PC-3 (cell line): ENCODE measurements at regions not wholly inside any gene's neighbourhood (a gene's known extent, or its start where the extent isn't known, plus 50 kb on each side); places are given as distances from the start of the nearest gene placed in this dataset.
"Not testable (repeated sequence)": the region's sequence is repeated elsewhere in the genome, so short reads cannot be mapped to it uniquely, and the experiment has no call there.

Experiments
- ATAC-seq: fragments of 200-7000 bp; cut with Tn5 transposase; 2 replicates; pipeline ENCODE4 v1.9.1; 2020; ENCODE audit warnings: mild to moderate bottlenecking, moderate library complexity
- BruUV-seq: library from RNA; stranded (reverse); fragments of 400-500 nt; replicated peaks from 2 replicates; lab custom pipeline; 2021; lab: Mats Ljungman, UMichigan
- CTCF ChIA-PET: fragments of 300-600 bp; sonication (Branson Sonifier 250); formaldehyde crosslinking; loops from one replicate; lab custom pipeline; 2022; ENCODE audit warnings: antibody characterized with exemption; lab: Charles Lee
- POLR2A ChIA-PET: fragments of 300-600 bp; sonication (Branson Sonifier 250); formaldehyde crosslinking; loops from one replicate; lab custom pipeline; 2022; ENCODE audit warnings: antibody characterized with exemption; ENCODE audit not compliant: unreplicated experiment; lab: Charles Lee
- DNase-seq: peaks from one replicate; pipeline ENCODE4 v3.0.0-alpha.2; 2015
- H2AFZ ChIP-seq: fragments of 300-600 bp; sonication (generic); 2 replicates; pipeline ENCODE4 v1.6.0; 2016; ENCODE audit warnings: antibody characterized with exemption, low read length
- H3F3A ChIP-seq: fragments of 300-600 bp; sonication (generic); one replicate; pipeline ENCODE4 v1.6.0; 2017; ENCODE audit warnings: antibody characterized with exemption, low read length, control low read depth, mild to moderate bottlenecking; ENCODE audit not compliant: unreplicated experiment
- H3K27ac ChIP-seq: fragments of 300-600 bp; sonication (generic); 2 replicates; pipeline ENCODE4 v1.5.1; 2016; ENCODE audit warnings: mild to moderate bottlenecking, low read length
- H3K27me3 ChIP-seq: fragments of 300-600 bp; sonication (generic); 2 replicates; pipeline ENCODE4 v1.6.1; 2016; ENCODE audit warnings: low read length, mixed read lengths
- H3K36me3 ChIP-seq: fragments of 300-600 bp; sonication (generic); 2 replicates; pipeline ENCODE4 v1.6.1; 2016; ENCODE audit warnings: low read depth, mixed run types, low read length, mixed read lengths
- H3K4me1 ChIP-seq: fragments of 300-600 bp; sonication (generic); 2 replicates; pipeline ENCODE4 v1.5.1; 2016; ENCODE audit warnings: low read length; ENCODE audit not compliant: insufficient read depth
- H3K4me2 ChIP-seq: fragments of 300-600 bp; sonication (generic); 2 replicates; pipeline ENCODE4 v1.6.0; 2016; ENCODE audit warnings: low read length
- H3K4me3 ChIP-seq: fragments of 300-600 bp; sonication (generic); 2 replicates; pipeline ENCODE4 v1.5.1; 2016; ENCODE audit warnings: mild to moderate bottlenecking, low read length, mixed read lengths
- H3K79me2 ChIP-seq: fragments of 300-600 bp; sonication (generic); 2 replicates; pipeline ENCODE4 v1.6.1; 2017; ENCODE audit warnings: low read length, mixed read lengths
- H3K9ac ChIP-seq: fragments of 300-600 bp; sonication (generic); 2 replicates; pipeline ENCODE4 v1.6.0; 2016; ENCODE audit warnings: mild to moderate bottlenecking, low read length
- H3K9me2 ChIP-seq: fragments of 300-600 bp; sonication (generic); replicated peaks from 2 replicates; pipeline ENCODE4 v1.6.1; 2016; ENCODE audit warnings: mixed run types, low read length, mixed read lengths
- H3K9me3 ChIP-seq: fragments of 300-600 bp; sonication (generic); 2 replicates; pipeline ENCODE4 v1.6.1; 2016; ENCODE audit warnings: low read length, mixed read lengths
- H4K20me1 ChIP-seq: fragments of 300-600 bp; sonication (generic); 2 replicates; pipeline ENCODE4 v1.6.1; 2016; ENCODE audit warnings: low read length, mixed read lengths
- EZH2 ChIP-seq: fragments of 300-600 bp; sonication (generic); IDR thresholded peaks from one replicate; pipeline ENCODE4 v1.6.1; 2017; ENCODE audit warnings: antibody characterized with exemption, mild to moderate bottlenecking, low read length; ENCODE audit not compliant: unreplicated experiment
- EZH2phosphoT487 ChIP-seq: fragments of 300-600 bp; sonication (generic); IDR thresholded peaks from 2 replicates; pipeline ENCODE4 v1.6.1; 2018; ENCODE audit warnings: mild to moderate bottlenecking, antibody characterized with exemption, low read length, borderline replicate concordance
- intact Hi-C: fragments of 100-400 bp; cut with micrococcal nuclease; formaldehyde crosslinking; loops from 2 replicates; pipeline ENCODE4 v1.9.0; 2023
- TF ChIP-seq, protein P1 (sequence below): fragments of 300-600 bp; sonication (generic); conservative IDR thresholded peaks from 2 replicates; pipeline ENCODE4 v1.5.1; 2017; ENCODE audit warnings: antibody characterized with exemption, low read depth, mild to moderate bottlenecking, low read length

DNA sequence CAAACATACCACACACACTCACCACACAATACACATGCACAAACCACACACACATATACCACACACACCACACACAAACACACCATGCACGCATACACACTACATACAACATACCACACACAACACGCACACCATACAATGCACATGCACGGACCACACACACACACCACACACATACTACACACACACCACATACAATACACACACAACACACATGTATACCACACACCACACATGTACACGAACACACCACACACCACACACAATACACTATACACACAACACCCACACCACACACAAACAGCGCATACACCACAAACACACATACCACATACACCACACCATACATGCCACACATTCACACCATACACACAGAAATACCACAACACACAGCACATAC is 480.3 kb downstream of the DIRAS2 start:
- BruUV-seq: no TSS peak
- H2AFZ ChIP-seq: no peak overlapping the region
- no peak overlapping the region for H3K4me3 ChIP-seq
- H3K4me1 ChIP-seq: no peaks in the 10 kb centered on the region
- H3K27ac ChIP-seq: no peak overlapping the region
- no peaks in the 10 kb centered on the region for H3K27me3 ChIP-seq
- H3K79me2 ChIP-seq: no peaks in the 10 kb centered on the region
- H3K36me3 ChIP-seq: no peaks in the 10 kb centered on the region
- ChIA-PET POLR2A (no interaction called here), CTCF (no interaction called here)
- no peak for ATAC-seq
- no peaks in the 10 kb centered on the region for H3K9me2 ChIP-seq
- no peaks in the 10 kb centered on the region for H3F3A ChIP-seq
- DNase-seq: no peak
- H3K9ac ChIP-seq: no peak overlapping the region
- H3K4me2 ChIP-seq: no peak overlapping the region
- no peaks in the 10 kb centered on the region for H3K9me3 ChIP-seq
- H4K20me1 ChIP-seq: no peaks in the 10 kb centered on the region
- intact Hi-C loops: no loop called here
- no peak for TF ChIP-seq EZH2
- TF ChIP-seq, protein P1, sequence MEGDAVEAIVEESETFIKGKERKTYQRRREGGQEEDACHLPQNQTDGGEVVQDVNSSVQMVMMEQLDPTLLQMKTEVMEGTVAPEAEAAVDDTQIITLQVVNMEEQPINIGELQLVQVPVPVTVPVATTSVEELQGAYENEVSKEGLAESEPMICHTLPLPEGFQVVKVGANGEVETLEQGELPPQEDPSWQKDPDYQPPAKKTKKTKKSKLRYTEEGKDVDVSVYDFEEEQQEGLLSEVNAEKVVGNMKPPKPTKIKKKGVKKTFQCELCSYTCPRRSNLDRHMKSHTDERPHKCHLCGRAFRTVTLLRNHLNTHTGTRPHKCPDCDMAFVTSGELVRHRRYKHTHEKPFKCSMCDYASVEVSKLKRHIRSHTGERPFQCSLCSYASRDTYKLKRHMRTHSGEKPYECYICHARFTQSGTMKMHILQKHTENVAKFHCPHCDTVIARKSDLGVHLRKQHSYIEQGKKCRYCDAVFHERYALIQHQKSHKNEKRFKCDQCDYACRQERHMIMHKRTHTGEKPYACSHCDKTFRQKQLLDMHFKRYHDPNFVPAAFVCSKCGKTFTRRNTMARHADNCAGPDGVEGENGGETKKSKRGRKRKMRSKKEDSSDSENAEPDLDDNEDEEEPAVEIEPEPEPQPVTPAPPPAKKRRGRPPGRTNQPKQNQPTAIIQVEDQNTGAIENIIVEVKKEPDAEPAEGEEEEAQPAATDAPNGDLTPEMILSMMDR: no peak
- TF ChIP-seq EZH2phosphoT487: no peak

DNA sequence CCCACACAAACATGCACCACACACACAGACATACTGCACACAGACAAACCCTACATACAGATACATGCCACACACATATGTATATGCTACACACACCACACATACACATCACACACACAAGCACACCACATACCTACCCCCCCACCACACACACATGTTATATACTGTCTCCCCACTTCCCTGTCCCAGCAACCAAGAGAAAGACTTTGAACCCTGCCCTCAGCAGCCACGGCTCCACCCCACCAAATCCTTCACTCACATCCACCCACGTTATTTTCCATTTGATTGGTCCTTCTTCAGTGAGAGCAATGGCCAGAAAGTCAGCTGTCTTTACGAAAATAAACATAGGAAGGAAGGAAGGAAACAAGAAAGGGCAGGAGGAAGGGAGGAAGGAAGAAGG is 479.8 kb downstream of the DIRAS2 start:
- no peak overlapping the region for H3K4me2 ChIP-seq
- TF ChIP-seq EZH2phosphoT487 (no peak), EZH2 (no peak)
- TF ChIP-seq, protein P1: no peak
- CTCF ChIA-PET: no interaction called here
- DNase-seq (no peak), ATAC-seq (no peak)
- H3K9ac ChIP-seq: no peak overlapping the region
- H3K36me3 ChIP-seq: no peaks in the 10 kb centered on the region
- H3K4me3 ChIP-seq: no peak overlapping the region
- H3K4me1 ChIP-seq: no peaks in the 10 kb centered on the region
- H2AFZ ChIP-seq: no peak overlapping the region
- no peaks in the 10 kb centered on the region for H3K9me3 ChIP-seq
- H3K79me2 ChIP-seq: no peaks in the 10 kb centered on the region
- BruUV-seq: no TSS peak
- no peaks in the 10 kb centered on the region for H3K9me2 ChIP-seq
- no peaks in the 10 kb centered on the region for H4K20me1 ChIP-seq
- POLR2A ChIA-PET: no interaction called here
- H3K27ac ChIP-seq: no peak overlapping the region
- intact Hi-C loops: no loop called here
- no peaks in the 10 kb centered on the region for H3K27me3 ChIP-seq
- H3F3A ChIP-seq: no peaks in the 10 kb centered on the region

DNA sequence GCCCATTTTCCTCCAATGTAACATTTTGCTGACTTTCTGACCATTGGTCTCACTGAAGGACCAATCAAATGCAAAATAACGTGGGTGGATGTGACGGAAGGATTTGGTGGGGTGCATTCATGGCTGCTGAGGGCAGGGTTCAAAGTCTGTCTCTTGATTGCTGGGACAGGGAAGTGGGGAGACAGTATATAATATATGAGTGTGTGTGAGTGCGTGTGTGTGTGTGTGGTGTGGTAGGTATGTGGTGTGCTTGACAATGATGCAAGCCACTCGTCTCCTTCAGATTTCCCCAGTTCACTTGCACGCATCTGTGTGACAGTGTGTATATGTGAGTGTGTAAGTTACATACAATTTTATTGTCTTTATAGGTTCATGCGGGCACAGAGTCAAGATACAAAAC is 477.3 kb downstream of the DIRAS2 start:
- H3K9ac ChIP-seq: no peak overlapping the region
- ATAC-seq (no peak), DNase-seq (no peak)
- H2AFZ ChIP-seq: no peak overlapping the region
- H3K9me2 ChIP-seq: no peaks in the 10 kb centered on the region
- no peaks in the 10 kb centered on the region for H3F3A ChIP-seq
- H3K27me3 ChIP-seq: no peaks in the 10 kb centered on the region
- ChIA-PET POLR2A (no interaction called here), CTCF (no interaction called here)
- no peaks in the 10 kb centered on the region for H3K36me3 ChIP-seq
- H3K4me3 ChIP-seq: no peak overlapping the region
- no peaks in the 10 kb centered on the region for H3K9me3 ChIP-seq
- intact Hi-C loops: no loop called here
- TF ChIP-seq EZH2 (no peak), EZH2phosphoT487 (no peak)
- TF ChIP-seq, protein P1: no peak
- no peaks in the 10 kb centered on the region for H3K79me2 ChIP-seq
- H3K27ac ChIP-seq: no peak overlapping the region
- H3K4me1 ChIP-seq: no peaks in the 10 kb centered on the region
- no TSS peak for BruUV-seq
- H4K20me1 ChIP-seq: no peaks in the 10 kb centered on the region
- no peak overlapping the region for H3K4me2 ChIP-seq

DNA sequence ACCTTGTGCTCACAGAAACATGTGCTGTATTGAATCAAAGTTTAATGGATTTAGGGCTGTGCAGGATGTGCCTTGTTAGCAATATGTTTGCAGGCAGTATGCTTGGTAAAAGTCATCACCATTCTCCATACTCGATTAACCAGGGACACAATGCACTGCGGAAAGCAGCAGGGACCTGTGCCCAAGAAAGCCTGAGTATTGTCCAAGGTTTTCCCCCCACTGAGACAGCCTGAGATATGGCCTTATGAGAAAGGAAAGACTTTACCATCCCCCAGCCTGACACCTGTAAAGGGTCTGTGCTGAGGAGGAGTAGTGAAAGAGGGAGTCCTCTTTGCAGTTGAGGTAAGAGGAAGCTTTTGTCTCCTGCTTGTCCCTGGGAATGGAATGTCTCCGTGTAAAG is 476.2 kb downstream of the DIRAS2 start:
- H4K20me1 ChIP-seq, intact Hi-C loops, ATAC-seq, DNase-seq, H3K27me3 ChIP-seq, H3K9me2 ChIP-seq, POLR2A ChIA-PET, H3K36me3 ChIP-seq, CTCF ChIA-PET, H3F3A ChIP-seq, H3K9me3 ChIP-seq, H3K79me2 ChIP-seq, H3K9ac ChIP-seq, H3K4me3 ChIP-seq, H3K4me2 ChIP-seq, BruUV-seq, H3K27ac ChIP-seq, H2AFZ ChIP-seq, H3K4me1 ChIP-seq: not testable (repeated sequence)
